WERI-Rb-1 (cell line): ENCODE measurements at regions not wholly inside any gene's neighbourhood (a gene's known extent, or its start where the extent isn't known, plus 50 kb on each side); places are given as distances from the start of the nearest gene placed in this dataset.

Source experiments
- DNase-seq: peaks from one replicate; pipeline ENCODE4 v3.0.0-alpha.2; 2020
- H3K27ac ChIP-seq: fragments of 250-450 bp; sonication (Bioruptor Pico); 2 replicates; pipeline ENCODE4 v1.5.1; 2020; ENCODE audit warnings: mild to moderate bottlenecking, moderate library complexity
- H3K27me3 ChIP-seq: fragments of 250-450 bp; sonication (Bioruptor Pico); 2 replicates; pipeline ENCODE4 v1.5.1; 2021; ENCODE audit warnings: mild to moderate bottlenecking, low read depth, moderate library complexity; ENCODE audit not compliant: insufficient read depth, severe bottlenecking
- H3K36me3 ChIP-seq: fragments of 250-450 bp; sonication (Bioruptor Pico); 2 replicates; pipeline ENCODE4 v1.5.1; 2020; ENCODE audit warnings: mild to moderate bottlenecking, moderate library complexity
- H3K4me3 ChIP-seq: 2 replicates; pipeline ENCODE4 v1.5.1; 2011; ENCODE audit warnings: low read depth, mild to moderate bottlenecking, control low read depth, low read length
- H3K9me3 ChIP-seq: fragments of 250-450 bp; sonication (Bioruptor Pico); 2 replicates; pipeline ENCODE4 v1.5.1; 2021; ENCODE audit warnings: mild to moderate bottlenecking, moderate library complexity; ENCODE audit not compliant: severe bottlenecking
- TF ChIP-seq, protein P1 (sequence below): IDR thresholded peaks from 2 replicates; pipeline ENCODE4 v1.5.1; 2011; ENCODE audit warnings: low read depth, mild to moderate bottlenecking, control low read depth, inconsistent platforms, low read length

GRCh38 chr4:24690436-24690835 is 104.9 kb upstream of the SOD3 start:
- DNase-seq: no peak
- H3K27ac ChIP-seq: no peak overlapping the region
- TF ChIP-seq, protein P1, sequence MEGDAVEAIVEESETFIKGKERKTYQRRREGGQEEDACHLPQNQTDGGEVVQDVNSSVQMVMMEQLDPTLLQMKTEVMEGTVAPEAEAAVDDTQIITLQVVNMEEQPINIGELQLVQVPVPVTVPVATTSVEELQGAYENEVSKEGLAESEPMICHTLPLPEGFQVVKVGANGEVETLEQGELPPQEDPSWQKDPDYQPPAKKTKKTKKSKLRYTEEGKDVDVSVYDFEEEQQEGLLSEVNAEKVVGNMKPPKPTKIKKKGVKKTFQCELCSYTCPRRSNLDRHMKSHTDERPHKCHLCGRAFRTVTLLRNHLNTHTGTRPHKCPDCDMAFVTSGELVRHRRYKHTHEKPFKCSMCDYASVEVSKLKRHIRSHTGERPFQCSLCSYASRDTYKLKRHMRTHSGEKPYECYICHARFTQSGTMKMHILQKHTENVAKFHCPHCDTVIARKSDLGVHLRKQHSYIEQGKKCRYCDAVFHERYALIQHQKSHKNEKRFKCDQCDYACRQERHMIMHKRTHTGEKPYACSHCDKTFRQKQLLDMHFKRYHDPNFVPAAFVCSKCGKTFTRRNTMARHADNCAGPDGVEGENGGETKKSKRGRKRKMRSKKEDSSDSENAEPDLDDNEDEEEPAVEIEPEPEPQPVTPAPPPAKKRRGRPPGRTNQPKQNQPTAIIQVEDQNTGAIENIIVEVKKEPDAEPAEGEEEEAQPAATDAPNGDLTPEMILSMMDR: no peak

DNA sequence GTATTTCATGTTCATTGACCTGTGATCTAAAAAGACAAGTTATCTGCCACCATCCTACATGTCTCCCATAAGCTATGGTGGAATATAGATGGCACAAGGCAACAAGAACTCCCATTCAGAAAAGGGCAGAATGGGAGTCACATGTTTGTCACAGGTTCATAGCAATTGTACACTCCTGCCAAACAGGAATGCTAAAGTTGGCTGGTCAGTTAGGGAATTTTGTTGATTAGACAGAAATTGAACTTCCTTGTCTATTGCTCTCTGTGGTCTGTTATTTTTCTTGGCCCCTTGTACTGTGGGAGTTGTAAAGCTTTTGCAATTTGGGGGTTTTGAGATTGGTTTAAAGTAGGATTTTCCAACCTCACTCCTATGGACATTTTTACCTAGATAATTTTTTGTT is 101.7 kb upstream of the SOD3 start:
- Histone ChIP-seq H3K9me3 (peaks cover 3% of the 10 kb centered on the region), H3K36me3 (no peaks in the 10 kb centered on the region), H3K27me3 (no peaks in the 10 kb centered on the region), H3K4me3 (no peak overlapping the region), H3K27ac (no peak overlapping the region)
- DNase-seq: no peak
- TF ChIP-seq, protein P1: no peak

More at GRCh38 chr4:24690436-24690835, 104.9 kb upstream of the SOD3 start:
- Histone ChIP-seq H3K4me3 (no peak overlapping the region), H3K27me3 (no peaks in the 10 kb centered on the region), H3K9me3 (peaks cover 3% of the 10 kb centered on the region), H3K36me3 (no peaks in the 10 kb centered on the region)

DNA sequence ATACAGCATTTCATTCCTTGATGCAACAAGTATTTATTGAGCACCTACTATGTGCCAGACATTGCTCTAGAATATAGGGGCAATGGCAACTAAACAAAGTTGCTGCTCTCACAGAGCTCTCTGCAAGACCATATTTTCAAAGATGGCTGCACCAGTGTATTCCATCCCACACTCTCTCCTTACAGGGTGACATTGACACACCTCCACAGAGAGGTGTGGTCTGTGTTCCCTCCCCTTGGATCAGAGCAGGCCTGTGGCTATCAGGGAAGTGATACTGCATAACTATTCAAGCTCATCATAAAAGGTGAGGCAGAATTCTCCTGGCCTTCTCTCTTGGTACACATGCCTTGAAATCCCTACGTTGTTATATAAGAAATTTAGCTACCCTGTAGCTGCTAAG is 95.3 kb upstream of the SOD3 start:
- H3K9me3 ChIP-seq: no peaks in the 10 kb centered on the region
- DNase-seq: no peak
- TF ChIP-seq, protein P1: no peak
- H3K36me3 ChIP-seq: no peaks in the 10 kb centered on the region
- H3K27me3 ChIP-seq: no peaks in the 10 kb centered on the region
- H3K4me3 ChIP-seq: no peak overlapping the region
- H3K27ac ChIP-seq: no peak overlapping the region

DNA sequence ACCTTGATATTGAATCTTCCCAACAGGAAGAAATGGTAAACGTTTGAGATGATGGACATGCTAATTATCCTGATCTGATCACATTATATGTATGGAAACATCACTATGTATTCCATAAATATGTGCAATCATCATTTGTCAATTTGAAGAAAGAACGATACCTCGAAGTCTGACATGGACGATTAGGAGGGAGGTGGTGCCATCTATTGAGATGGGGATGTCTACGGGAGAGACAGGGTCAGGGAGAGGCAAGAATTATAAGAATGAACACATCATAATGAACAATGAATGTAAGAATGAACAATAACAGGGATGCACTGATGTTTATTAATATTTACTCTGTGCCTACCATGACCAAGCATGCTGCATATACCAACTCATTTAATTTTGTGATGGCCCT is 93.7 kb upstream of the SOD3 start:
- Histone ChIP-seq H3K4me3 (no peak overlapping the region), H3K9me3 (no peaks in the 10 kb centered on the region), H3K36me3 (no peaks in the 10 kb centered on the region), H3K27me3 (no peaks in the 10 kb centered on the region), H3K27ac (no peak overlapping the region)
- TF ChIP-seq, protein P1: no peak
- DNase-seq: no peak

DNA sequence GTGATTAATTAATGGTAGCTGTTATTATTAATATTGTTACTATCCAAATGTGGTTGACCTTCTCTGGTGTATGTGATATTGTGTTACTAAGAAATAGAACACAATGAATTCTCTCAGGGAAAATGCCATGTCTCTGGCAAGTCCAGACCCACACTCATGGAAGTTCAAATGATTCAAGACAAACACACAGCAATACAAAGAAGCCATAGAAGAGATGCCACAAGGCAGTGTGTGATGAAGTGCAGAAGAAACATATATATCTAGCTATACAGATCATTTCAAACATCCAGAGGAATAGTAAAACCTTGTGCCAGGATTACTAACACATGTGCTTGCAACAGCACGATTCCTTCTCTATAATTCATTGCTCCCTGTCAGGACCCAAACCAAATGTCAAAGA is 93.1 kb upstream of the SOD3 start:
- no peak overlapping the region for H3K27ac ChIP-seq
- H3K27me3 ChIP-seq: no peaks in the 10 kb centered on the region
- no peak overlapping the region for H3K4me3 ChIP-seq
- no peaks in the 10 kb centered on the region for H3K36me3 ChIP-seq
- TF ChIP-seq, protein P1: no peak
- no peaks in the 10 kb centered on the region for H3K9me3 ChIP-seq
- no peak for DNase-seq

DNA sequence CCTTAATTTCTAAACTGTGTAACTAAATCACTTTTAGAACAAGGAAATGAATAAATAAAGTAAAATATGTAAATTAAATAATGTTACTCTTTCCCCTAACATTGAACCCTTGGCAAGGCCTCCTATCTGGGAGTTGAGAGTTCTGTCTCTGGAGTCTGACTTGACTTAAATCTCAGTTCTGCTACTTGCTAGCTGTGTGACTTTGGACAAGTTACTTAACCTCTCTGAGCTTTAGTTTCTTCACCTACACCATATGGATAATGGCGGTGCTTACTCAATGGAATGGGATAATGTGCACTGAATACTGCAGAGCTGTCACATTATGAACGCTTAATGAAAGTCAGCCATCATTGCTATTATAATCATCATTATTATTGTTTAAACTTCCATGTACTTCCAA is 92.1 kb upstream of the SOD3 start:
- H3K4me3 ChIP-seq: no peak overlapping the region
- no peak for DNase-seq
- H3K27ac ChIP-seq: no peak overlapping the region
- no peaks in the 10 kb centered on the region for H3K36me3 ChIP-seq
- no peaks in the 10 kb centered on the region for H3K27me3 ChIP-seq
- TF ChIP-seq, protein P1: no peak
- H3K9me3 ChIP-seq: no peaks in the 10 kb centered on the region
